Suprapubic skin (tissue), 4 donors: ENCODE measurements at regions not wholly inside any gene's neighbourhood (a gene's known extent, or its start where the extent isn't known, plus 50 kb on each side); places are given as distances from the start of the nearest gene placed in this dataset.

Experiments used
- EP300 ChIP-seq: sonication (generic); formaldehyde crosslinking; IDR thresholded peaks from one replicate; pipeline ENCODE4 v1.6.1; 2017; ENCODE audit warnings: antibody characterized with exemption
- POLR2AphosphoS5 ChIP-seq, 3 donors: sonication (generic); formaldehyde crosslinking; IDR thresholded peaks; one replicate each; pipeline ENCODE4 v1.6.1; 2017; ENCODE audit warnings: antibody characterized with exemption in 3 of 3
- TF ChIP-seq, protein P1 (sequence below), 2 donors: fragments of 200-600 bp in 1 of 2; fragments of 450-650 bp in 1 of 2; sonication (generic) in 1 of 2; IDR thresholded peaks; one replicate each; pipeline ENCODE4 v1.5.1; 2016 to 2019; ENCODE audit warnings: antibody characterized with exemption in 2 of 2, mild to moderate bottlenecking in 1 of 2, moderate library complexity in 1 of 2

DNA sequence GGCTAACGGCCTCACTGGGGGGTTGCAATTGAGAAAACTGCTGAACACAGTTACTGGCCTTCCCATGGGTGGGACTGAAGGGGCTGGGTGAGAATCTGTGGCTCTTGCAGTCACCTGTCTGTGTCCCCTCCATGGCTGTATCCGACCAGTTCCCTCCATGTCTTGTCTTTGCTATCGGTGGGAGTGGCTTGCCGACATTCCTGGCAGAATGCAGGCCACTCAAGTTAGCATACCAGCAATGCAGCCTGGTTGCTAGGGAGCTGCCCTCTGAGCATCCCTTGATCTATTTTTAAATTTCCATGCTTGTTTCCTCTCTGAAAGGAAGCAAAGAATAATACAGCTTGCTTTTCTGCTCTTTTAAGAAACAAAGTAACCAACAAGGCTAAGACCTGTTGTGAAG, 1509.7 kb upstream of the WWC1 start:
- no peak for TF ChIP-seq POLR2AphosphoS5 (IDR thresholded peaks at IDR 0.05)
- TF ChIP-seq, protein P1, sequence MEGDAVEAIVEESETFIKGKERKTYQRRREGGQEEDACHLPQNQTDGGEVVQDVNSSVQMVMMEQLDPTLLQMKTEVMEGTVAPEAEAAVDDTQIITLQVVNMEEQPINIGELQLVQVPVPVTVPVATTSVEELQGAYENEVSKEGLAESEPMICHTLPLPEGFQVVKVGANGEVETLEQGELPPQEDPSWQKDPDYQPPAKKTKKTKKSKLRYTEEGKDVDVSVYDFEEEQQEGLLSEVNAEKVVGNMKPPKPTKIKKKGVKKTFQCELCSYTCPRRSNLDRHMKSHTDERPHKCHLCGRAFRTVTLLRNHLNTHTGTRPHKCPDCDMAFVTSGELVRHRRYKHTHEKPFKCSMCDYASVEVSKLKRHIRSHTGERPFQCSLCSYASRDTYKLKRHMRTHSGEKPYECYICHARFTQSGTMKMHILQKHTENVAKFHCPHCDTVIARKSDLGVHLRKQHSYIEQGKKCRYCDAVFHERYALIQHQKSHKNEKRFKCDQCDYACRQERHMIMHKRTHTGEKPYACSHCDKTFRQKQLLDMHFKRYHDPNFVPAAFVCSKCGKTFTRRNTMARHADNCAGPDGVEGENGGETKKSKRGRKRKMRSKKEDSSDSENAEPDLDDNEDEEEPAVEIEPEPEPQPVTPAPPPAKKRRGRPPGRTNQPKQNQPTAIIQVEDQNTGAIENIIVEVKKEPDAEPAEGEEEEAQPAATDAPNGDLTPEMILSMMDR (IDR thresholded peaks at IDR 0.05): no peak
- TF ChIP-seq EP300: no peak
